HL-60 (cell line): ENCODE measurements at regions not wholly inside any gene's neighbourhood (a gene's known extent, or its start where the extent isn't known, plus 50 kb on each side); places are given as distances from the start of the nearest gene placed in this dataset.

Experiments
- DNase-seq, 2 experiments: peaks; one replicate each; pipeline ENCODE4 v3.0.0-alpha.2; 2010 to 2020; ENCODE audit warnings: low read depth in 1 of 2, low spot score in 1 of 2
- H3K27ac ChIP-seq: fragments of 250-450 bp; sonication (Bioruptor Pico); replicated peaks from 2 replicates; pipeline ENCODE4 v1.5.1; 2020; ENCODE audit warnings: mild to moderate bottlenecking, moderate library complexity
- H3K27me3 ChIP-seq: fragments of 250-450 bp; sonication (Bioruptor Pico); 2 replicates; pipeline ENCODE4 v1.5.1; 2021; ENCODE audit warnings: mild to moderate bottlenecking, moderate library complexity; ENCODE audit not compliant: insufficient read depth, poor library complexity, severe bottlenecking
- H3K4me3 ChIP-seq: replicated peaks from 2 replicates; pipeline ENCODE4 v1.5.1; 2011; ENCODE audit warnings: mild to moderate bottlenecking, control low read depth, low read length; ENCODE audit not compliant: insufficient read depth
- GABPA ChIP-seq: IDR thresholded peaks from 2 replicates; pipeline ENCODE4 v1.6.1; 2012; ENCODE audit warnings: low read depth
- POLR2AphosphoS5 ChIP-seq: IDR thresholded peaks from 2 replicates; pipeline ENCODE4 v1.6.1; 2012; ENCODE audit warnings: low read depth
- SPI1 ChIP-seq: IDR thresholded peaks from 2 replicates; pipeline ENCODE4 v1.6.1; 2012; ENCODE audit warnings: low read depth, mild to moderate bottlenecking, borderline replicate concordance
- TF ChIP-seq, protein P1 (sequence below): IDR thresholded peaks from 2 replicates; pipeline ENCODE4 v1.6.1; 2012; ENCODE audit warnings: low read depth; ENCODE audit not compliant: insufficient replicate concordance
- TF ChIP-seq, protein P2 (sequence below): IDR thresholded peaks from one replicate; pipeline ENCODE4 v1.5.1; 2011; ENCODE audit warnings: low read length, control low read depth, inconsistent platforms; ENCODE audit not compliant: insufficient read depth

DNA sequence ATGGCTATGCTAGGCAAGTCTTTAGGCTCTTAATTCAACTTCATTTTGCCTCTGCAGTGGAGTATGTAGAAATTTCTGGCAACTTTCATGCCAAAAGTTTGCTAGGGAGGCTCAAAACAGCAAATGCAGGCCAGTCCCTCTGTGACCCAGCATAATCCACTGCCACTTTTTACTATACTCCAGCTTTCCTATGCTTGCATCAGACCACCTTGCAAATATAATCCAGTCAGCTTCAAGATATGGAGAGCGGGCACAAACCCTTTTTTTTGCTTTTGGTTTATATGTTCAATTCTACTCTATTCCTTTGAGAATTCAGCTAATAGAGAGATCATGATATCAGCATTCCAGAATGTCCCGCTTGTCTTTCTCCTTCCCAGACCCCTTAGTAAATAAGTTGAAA lies 192.0 kb upstream of the PABPC4L start:
- Histone ChIP-seq H3K27me3 (no peaks in the 10 kb centered on the region), H3K4me3 (no peak overlapping the region), H3K27ac (no peak overlapping the region)
- DNase-seq, result no peak
- TF ChIP-seq GABPA (no peak), SPI1 (no peak), POLR2AphosphoS5 (no peak)
- TF ChIP-seq, protein P1, sequence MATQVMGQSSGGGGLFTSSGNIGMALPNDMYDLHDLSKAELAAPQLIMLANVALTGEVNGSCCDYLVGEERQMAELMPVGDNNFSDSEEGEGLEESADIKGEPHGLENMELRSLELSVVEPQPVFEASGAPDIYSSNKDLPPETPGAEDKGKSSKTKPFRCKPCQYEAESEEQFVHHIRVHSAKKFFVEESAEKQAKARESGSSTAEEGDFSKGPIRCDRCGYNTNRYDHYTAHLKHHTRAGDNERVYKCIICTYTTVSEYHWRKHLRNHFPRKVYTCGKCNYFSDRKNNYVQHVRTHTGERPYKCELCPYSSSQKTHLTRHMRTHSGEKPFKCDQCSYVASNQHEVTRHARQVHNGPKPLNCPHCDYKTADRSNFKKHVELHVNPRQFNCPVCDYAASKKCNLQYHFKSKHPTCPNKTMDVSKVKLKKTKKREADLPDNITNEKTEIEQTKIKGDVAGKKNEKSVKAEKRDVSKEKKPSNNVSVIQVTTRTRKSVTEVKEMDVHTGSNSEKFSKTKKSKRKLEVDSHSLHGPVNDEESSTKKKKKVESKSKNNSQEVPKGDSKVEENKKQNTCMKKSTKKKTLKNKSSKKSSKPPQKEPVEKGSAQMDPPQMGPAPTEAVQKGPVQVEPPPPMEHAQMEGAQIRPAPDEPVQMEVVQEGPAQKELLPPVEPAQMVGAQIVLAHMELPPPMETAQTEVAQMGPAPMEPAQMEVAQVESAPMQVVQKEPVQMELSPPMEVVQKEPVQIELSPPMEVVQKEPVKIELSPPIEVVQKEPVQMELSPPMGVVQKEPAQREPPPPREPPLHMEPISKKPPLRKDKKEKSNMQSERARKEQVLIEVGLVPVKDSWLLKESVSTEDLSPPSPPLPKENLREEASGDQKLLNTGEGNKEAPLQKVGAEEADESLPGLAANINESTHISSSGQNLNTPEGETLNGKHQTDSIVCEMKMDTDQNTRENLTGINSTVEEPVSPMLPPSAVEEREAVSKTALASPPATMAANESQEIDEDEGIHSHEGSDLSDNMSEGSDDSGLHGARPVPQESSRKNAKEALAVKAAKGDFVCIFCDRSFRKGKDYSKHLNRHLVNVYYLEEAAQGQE, result no peak
- TF ChIP-seq, protein P2, sequence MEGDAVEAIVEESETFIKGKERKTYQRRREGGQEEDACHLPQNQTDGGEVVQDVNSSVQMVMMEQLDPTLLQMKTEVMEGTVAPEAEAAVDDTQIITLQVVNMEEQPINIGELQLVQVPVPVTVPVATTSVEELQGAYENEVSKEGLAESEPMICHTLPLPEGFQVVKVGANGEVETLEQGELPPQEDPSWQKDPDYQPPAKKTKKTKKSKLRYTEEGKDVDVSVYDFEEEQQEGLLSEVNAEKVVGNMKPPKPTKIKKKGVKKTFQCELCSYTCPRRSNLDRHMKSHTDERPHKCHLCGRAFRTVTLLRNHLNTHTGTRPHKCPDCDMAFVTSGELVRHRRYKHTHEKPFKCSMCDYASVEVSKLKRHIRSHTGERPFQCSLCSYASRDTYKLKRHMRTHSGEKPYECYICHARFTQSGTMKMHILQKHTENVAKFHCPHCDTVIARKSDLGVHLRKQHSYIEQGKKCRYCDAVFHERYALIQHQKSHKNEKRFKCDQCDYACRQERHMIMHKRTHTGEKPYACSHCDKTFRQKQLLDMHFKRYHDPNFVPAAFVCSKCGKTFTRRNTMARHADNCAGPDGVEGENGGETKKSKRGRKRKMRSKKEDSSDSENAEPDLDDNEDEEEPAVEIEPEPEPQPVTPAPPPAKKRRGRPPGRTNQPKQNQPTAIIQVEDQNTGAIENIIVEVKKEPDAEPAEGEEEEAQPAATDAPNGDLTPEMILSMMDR, result no peak

DNA sequence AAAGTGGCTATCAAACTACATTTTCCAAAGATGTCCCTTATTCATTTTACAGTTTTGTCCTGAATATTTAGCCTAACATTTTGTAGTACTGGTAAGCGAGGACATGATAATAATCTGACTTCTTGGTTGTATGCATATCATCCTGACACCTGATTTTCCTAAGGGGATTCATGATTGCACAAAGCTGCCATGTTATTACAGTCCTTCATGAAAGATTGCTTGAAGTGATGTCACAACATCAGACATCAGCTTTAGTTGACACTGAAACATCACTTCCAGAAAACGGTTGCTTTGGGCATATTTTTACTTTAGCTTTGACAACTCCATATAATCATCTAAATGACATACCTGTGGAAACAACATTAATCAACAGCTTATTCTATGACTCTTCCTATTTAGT lies 188.7 kb upstream of the PABPC4L start:
- TF ChIP-seq POLR2AphosphoS5 (no peak), SPI1 (no peak), GABPA (no peak)
- TF ChIP-seq, protein P1, result no peak
- TF ChIP-seq, protein P2, result no peak
- Histone ChIP-seq H3K27ac (no peak overlapping the region), H3K27me3 (no peaks in the 10 kb centered on the region), H3K4me3 (no peak overlapping the region)
- DNase-seq, result no peak

DNA sequence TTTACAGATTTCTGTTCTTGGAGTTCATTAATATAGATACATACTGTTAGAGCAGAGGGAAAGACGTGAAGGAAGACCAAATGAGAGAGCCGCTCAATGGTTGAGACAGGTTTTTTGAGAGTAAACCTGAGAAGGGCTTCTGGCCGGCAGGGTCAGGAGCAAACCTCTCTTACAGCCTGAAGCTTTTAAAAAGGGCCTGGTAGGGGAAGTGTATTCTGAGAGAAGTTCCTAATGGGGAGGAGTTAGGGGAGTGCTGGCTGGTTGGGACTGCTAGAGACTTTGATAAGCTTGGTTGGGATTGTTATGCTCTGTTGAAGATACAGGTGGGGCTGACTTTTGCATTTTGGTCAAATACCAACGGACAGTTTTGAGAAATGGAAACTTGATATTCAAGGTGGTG lies 186.8 kb upstream of the PABPC4L start:
- no peak for DNase-seq
- no peak overlapping the region for H3K27ac ChIP-seq
- TF ChIP-seq POLR2AphosphoS5, result no peak
- TF ChIP-seq GABPA, result no peak
- TF ChIP-seq, protein P2, result no peak
- TF ChIP-seq, protein P1, result no peak
- TF ChIP-seq SPI1, result no peak

More for the DNA sequence above, 186.8 kb upstream of the PABPC4L start:
- Histone ChIP-seq H3K4me3 (no peak overlapping the region), H3K27me3 (no peaks in the 10 kb centered on the region)
